Mucosa of descending colon (tissue), 3 donors: ENCODE measurements at regions not wholly inside any gene's neighbourhood (a gene's known extent, or its start where the extent isn't known, plus 50 kb on each side); places are given as distances from the start of the nearest gene placed in this dataset.

ENCODE experiments used
- ATAC-seq: fragments of 200-7000 bp; cut with Tn5 transposase; one replicate; pipeline ENCODE4 v1.9.1; 2020; ENCODE audit warnings: mild to moderate bottlenecking, moderate library complexity
- DNase-seq, 3 donors: peaks; one replicate each; pipeline ENCODE4 v3.0.0-alpha.2; 2020
- H3K36me3 ChIP-seq: fragments of 200-600 bp; one replicate; pipeline ENCODE4 v1.8.0; 2021; ENCODE audit warnings: low read depth, mild to moderate bottlenecking
- H3K4me1 ChIP-seq: fragments of 200-600 bp; one replicate; pipeline ENCODE4 v1.8.0; 2021; ENCODE audit warnings: low read depth, mild to moderate bottlenecking
- H3K4me3 ChIP-seq: fragments of 200-600 bp; one replicate; pipeline ENCODE4 v1.8.0; 2021; ENCODE audit warnings: mild to moderate bottlenecking
- H3K9me3 ChIP-seq: fragments of 200-600 bp; one replicate; pipeline ENCODE4 v1.8.0; 2021; ENCODE audit warnings: mild to moderate bottlenecking
- CTCF ChIP-seq: fragments of 200-600 bp; IDR thresholded peaks from one replicate; pipeline ENCODE4 v1.8.0; 2022; ENCODE audit warnings: antibody characterized with exemption, mild to moderate bottlenecking
- intact Hi-C, 2 donors: fragments of 100-400 bp; cut with DNase I in 1 of 2; cut with micrococcal nuclease in 1 of 2; formaldehyde crosslinking; loops; one replicate each; pipeline versions ENCODE4 v1.11.0 to v1.11.1; 2022; cut with DNase I, micrococcal nuclease
- donor health status: DM: no; HTN: no; CAD: no; lungs with moderate emphysema.
- donor health status: DM: no; HTN: no; CAD: no.
- donor health status: DM: no; HTN: yes; CAD: no.

- Histone ChIP-seq H3K4me3 (no peak overlapping the region), H3K4me1 (no peaks in the 10 kb centered on the region), H3K9me3 (peaks cover 23% of the 10 kb centered on the region), H3K36me3 (no peaks in the 10 kb centered on the region)
- intact Hi-C loops, result no loop called here
- ATAC-seq (no peak), DNase-seq (no peak)
- no peak for TF ChIP-seq CTCF
These were observed 892.4 kb downstream of the RPS29 start for GRCh38 chr14:48693793-48694192.

DNA sequence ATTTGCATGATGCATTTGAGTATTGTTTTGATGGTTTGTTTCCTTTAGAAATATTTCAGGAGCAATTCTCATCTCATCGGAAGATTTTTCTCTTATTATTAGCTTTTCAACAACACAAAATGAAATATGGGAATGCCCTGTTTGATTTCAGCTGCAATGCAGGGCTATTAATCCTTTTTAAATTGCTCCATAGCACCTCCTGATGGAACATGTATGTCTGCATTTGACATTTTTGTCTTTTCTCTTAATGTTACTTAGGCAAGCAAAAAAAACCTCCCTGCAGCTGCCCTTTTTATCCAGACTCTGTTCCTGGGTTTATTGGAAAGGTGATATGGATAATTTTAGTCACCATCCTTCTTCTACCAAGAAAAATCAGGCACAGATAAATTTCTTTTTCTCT is 895.8 kb downstream of the RPS29 start:
- ATAC-seq (no peak), DNase-seq (no peak)
- TF ChIP-seq CTCF, result no peak
- Histone ChIP-seq H3K4me3 (no peak overlapping the region), H3K4me1 (no peaks in the 10 kb centered on the region), H3K36me3 (no peaks in the 10 kb centered on the region), H3K9me3 (peaks cover 14% of the 10 kb centered on the region)
- intact Hi-C loops, result no loop called here

- no peak overlapping the region for H3K4me3 ChIP-seq
- no peaks in the 10 kb centered on the region for H3K4me1 ChIP-seq
- DNase-seq, result no peak
- TF ChIP-seq CTCF, result no peak
- ATAC-seq, result no peak
- peaks cover 10% of the 10 kb centered on the region for H3K9me3 ChIP-seq
- H3K36me3 ChIP-seq, result no peaks in the 10 kb centered on the region
- intact Hi-C loops, result no loop called here
These were observed 899.5 kb downstream of the RPS29 start for GRCh38 chr14:48686650-48687049.

DNA sequence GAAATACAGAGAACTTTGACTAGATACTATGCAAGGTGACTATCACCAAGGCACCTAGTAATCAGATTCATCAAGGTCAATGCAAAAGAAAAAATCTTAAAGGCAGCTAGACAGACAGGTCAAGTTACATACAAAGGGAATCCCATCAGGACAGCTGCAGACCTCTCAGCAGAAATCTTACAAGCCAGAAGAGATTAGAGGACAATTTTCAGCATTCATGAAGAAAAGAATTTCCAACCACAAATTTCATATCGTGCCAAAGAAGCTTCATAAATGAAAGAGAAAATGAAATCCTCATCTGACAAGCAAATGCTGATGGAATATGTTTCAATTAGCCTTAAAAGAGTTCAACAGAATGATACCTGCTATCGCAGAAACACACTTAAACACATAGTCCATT is 913.7 kb downstream of the RPS29 start:
- intact Hi-C loops, result no loop called here
- Histone ChIP-seq H3K4me1 (no peaks in the 10 kb centered on the region), H3K36me3 (no peaks in the 10 kb centered on the region), H3K9me3 (peaks cover 68% of the 10 kb centered on the region), H3K4me3 (no peak overlapping the region)
- no peak for TF ChIP-seq CTCF
- DNase-seq (no peak), ATAC-seq (no peak)

DNA sequence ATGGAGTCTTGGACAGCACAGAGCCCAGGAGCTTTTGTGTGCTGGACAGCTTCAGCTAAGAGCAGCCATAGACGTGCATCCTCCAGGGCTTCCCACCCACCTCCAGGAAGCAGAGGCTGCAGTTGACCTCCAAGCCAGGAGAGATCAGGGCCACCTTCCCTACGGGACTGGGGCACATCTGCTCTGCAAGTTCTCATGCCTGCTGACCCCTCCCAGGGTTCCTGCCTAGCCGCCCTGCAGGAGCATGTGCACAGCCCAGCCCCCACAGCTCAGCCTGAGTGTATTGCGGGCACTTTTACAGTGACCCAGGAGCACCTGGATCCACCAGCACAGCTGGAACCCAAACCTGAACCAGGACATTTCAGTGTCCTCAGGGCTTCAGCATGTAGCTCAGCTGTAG is 915.2 kb downstream of the RPS29 start:
- TF ChIP-seq CTCF, result no peak
- ATAC-seq (no peak), DNase-seq (no peak)
- intact Hi-C loops, result no loop called here
- H3K4me3 ChIP-seq, result no peak overlapping the region
- H3K9me3 ChIP-seq, result peaks cover 55% of the 10 kb centered on the region
- no peaks in the 10 kb centered on the region for H3K4me1 ChIP-seq
- no peaks in the 10 kb centered on the region for H3K36me3 ChIP-seq

- DNase-seq (no peak), ATAC-seq (no peak)
- Histone ChIP-seq H3K36me3 (no peaks in the 10 kb centered on the region), H3K9me3 (peaks cover 37% of the 10 kb centered on the region), H3K4me3 (no peak overlapping the region), H3K4me1 (no peaks in the 10 kb centered on the region)
- intact Hi-C loops, result no loop called here
- no peak for TF ChIP-seq CTCF
These were observed 920.9 kb downstream of the RPS29 start for GRCh38 chr14:48665077-48665784.
